RWPE2 (cell line): ENCODE measurements at regions not wholly inside any gene's neighbourhood (a gene's known extent, or its start where the extent isn't known, plus 50 kb on each side); places are given as distances from the start of the nearest gene placed in this dataset.

ENCODE experiments used
- ATAC-seq: fragments of 200-7000 bp; cut with Tn5 transposase; 3 replicates; pipeline ENCODE4 v1.9.1; 2021; ENCODE audit warnings: low read depth
- DNase-seq: peaks from one replicate; pipeline ENCODE4 v3.0.0-alpha.2; 2020; ENCODE audit warnings: low spot score
- H3K27ac ChIP-seq: fragments of 450-650 bp; 2 replicates; pipeline ENCODE4 v1.5.1; 2017; ENCODE audit warnings: mild to moderate bottlenecking; ENCODE audit not compliant: poor library complexity, severe bottlenecking
- H3K27me3 ChIP-seq: fragments of 250-450 bp; sonication (Bioruptor Pico); 2 replicates; pipeline ENCODE4 v1.5.1; 2021; ENCODE audit warnings: mild to moderate bottlenecking, moderate library complexity; ENCODE audit not compliant: insufficient read depth, poor library complexity, severe bottlenecking
- H3K36me3 ChIP-seq: fragments of 250-450 bp; sonication (Bioruptor Pico); 2 replicates; pipeline ENCODE4 v1.5.1; 2020; ENCODE audit warnings: low read depth, mild to moderate bottlenecking, moderate library complexity
- H3K4me1 ChIP-seq: fragments of 250-450 bp; sonication (Bioruptor Pico); 2 replicates; pipeline ENCODE4 v1.5.1; 2021; ENCODE audit warnings: mild to moderate bottlenecking, moderate library complexity; ENCODE audit not compliant: insufficient read depth, poor library complexity, severe bottlenecking
- H3K4me3 ChIP-seq: fragments of 250-450 bp; sonication (Bioruptor Pico); 2 replicates; pipeline ENCODE4 v1.5.1; 2021; ENCODE audit warnings: mild to moderate bottlenecking, moderate library complexity; ENCODE audit not compliant: severe bottlenecking
- H3K9me3 ChIP-seq: fragments of 250-450 bp; sonication (Bioruptor Pico); 2 replicates; pipeline ENCODE4 v1.5.1; 2021; ENCODE audit warnings: mild to moderate bottlenecking, moderate library complexity; ENCODE audit not compliant: severe bottlenecking
- CTCF ChIP-seq: fragments of 450-650 bp; IDR thresholded peaks from one replicate; pipeline ENCODE4 v1.5.1; 2017; ENCODE audit warnings: mild to moderate bottlenecking, moderate library complexity; ENCODE audit not compliant: poor library complexity, severe bottlenecking

GRCh38 chr5:51944500-51945125, 561.4 kb downstream of the ISL1 start:
- ATAC-seq (no peak), DNase-seq (no peak)
- Histone ChIP-seq H3K27ac (no peak overlapping the region), H3K4me1 (no peaks in the 10 kb centered on the region), H3K4me3 (no peak overlapping the region), H3K9me3 (no peaks in the 10 kb centered on the region), H3K36me3 (no peaks in the 10 kb centered on the region), H3K27me3 (no peaks in the 10 kb centered on the region)
- no peak for TF ChIP-seq CTCF

GRCh38 chr5:51958473-51958872, 575.2 kb downstream of the ISL1 start:
- no peak for ATAC-seq
- peaks cover 2% of the 10 kb centered on the region for H3K4me1 ChIP-seq
- TF ChIP-seq CTCF, result no peak
- no peak for DNase-seq
- H3K36me3 ChIP-seq, result no peaks in the 10 kb centered on the region
- H3K4me3 ChIP-seq, result no peak overlapping the region
- no peaks in the 10 kb centered on the region for H3K27me3 ChIP-seq
- no peaks in the 10 kb centered on the region for H3K9me3 ChIP-seq
- H3K27ac ChIP-seq, result no peak overlapping the region

GRCh38 chr5:51960617-51961121, 577.4 kb downstream of the ISL1 start:
- ATAC-seq (peak; percentile 85), DNase-seq (no peak)
- Histone ChIP-seq H3K27me3 (no peaks in the 10 kb centered on the region), H3K27ac (no peak overlapping the region), H3K9me3 (no peaks in the 10 kb centered on the region), H3K4me1 (peaks cover 2% of the 10 kb centered on the region), H3K4me3 (no peak overlapping the region), H3K36me3 (no peaks in the 10 kb centered on the region)
- TF ChIP-seq CTCF, result peak; percentile 97

GRCh38 chr5:51961154-51961562, 577.9 kb downstream of the ISL1 start:
- TF ChIP-seq CTCF, result peak; percentile 79
- no peak overlapping the region for H3K4me3 ChIP-seq
- DNase-seq (no peak), ATAC-seq (peak; percentile 53)
- no peak overlapping the region for H3K27ac ChIP-seq
- no peaks in the 10 kb centered on the region for H3K9me3 ChIP-seq
- H3K36me3 ChIP-seq, result no peaks in the 10 kb centered on the region
- H3K27me3 ChIP-seq, result no peaks in the 10 kb centered on the region
- H3K4me1 ChIP-seq, result peaks cover 2% of the 10 kb centered on the region

GRCh38 chr5:51968756-51969155, 585.5 kb downstream of the ISL1 start:
- H3K27ac ChIP-seq, result no peak overlapping the region
- H3K4me1 ChIP-seq, result no peaks in the 10 kb centered on the region
- H3K9me3 ChIP-seq, result no peaks in the 10 kb centered on the region
- H3K4me3 ChIP-seq, result no peak overlapping the region
- TF ChIP-seq CTCF, result no peak
- no peaks in the 10 kb centered on the region for H3K36me3 ChIP-seq
- H3K27me3 ChIP-seq, result no peaks in the 10 kb centered on the region
- no peak for DNase-seq
- ATAC-seq, result no peak
